ENCODE measurements at regions not wholly inside any gene's neighbourhood (a gene's known extent, or its start where the extent isn't known, plus 50 kb on each side); places are given as distances from the start of the nearest gene placed in this dataset.

GRCh38 chr2:16124881-16125613 is 184.7 kb downstream of the MYCN start:
- no peak for DNase-seq

GRCh38 chr2:16123856-16124780 is 183.8 kb downstream of the MYCN start:
- no peak for DNase-seq

GRCh38 chr2:16123421-16123820 is 183.1 kb downstream of the MYCN start:
- no peak for DNase-seq

- no peak for DNase-seq
Observed at GRCh38 chr2:16122556-16122955, 182.2 kb downstream of the MYCN start.

GRCh38 chr2:16121986-16122390 is 181.6 kb downstream of the MYCN start:
- no peak for DNase-seq

GRCh38 chr2:16121231-16121985 is 181.1 kb downstream of the MYCN start:
- DNase-seq, result no peak

GRCh38 chr2:16120591-16121180 is 180.3 kb downstream of the MYCN start:
- DNase-seq, result no peak

GRCh38 chr2:16119741-16120140 is 179.4 kb downstream of the MYCN start:
- no peak for DNase-seq

GRCh38 chr2:16118611-16119590 is 178.6 kb downstream of the MYCN start:
- no peak for DNase-seq

- DNase-seq, result no peak
Observed at GRCh38 chr2:16117791-16118610, 177.7 kb downstream of the MYCN start.

GRCh38 chr2:16117021-16117700 is 176.8 kb downstream of the MYCN start:
- DNase-seq, result no peak

- no peak for DNase-seq
Observed at GRCh38 chr2:16115881-16116830, 175.8 kb downstream of the MYCN start.

GRCh38 chr2:16115291-16115690 is 174.9 kb downstream of the MYCN start:
- DNase-seq, result no peak

- DNase-seq, result no peak
Observed at GRCh38 chr2:16114836-16115235, 174.5 kb downstream of the MYCN start.

- DNase-seq, result no peak
Observed at GRCh38 chr2:16114070-16114469, 173.7 kb downstream of the MYCN start.

GRCh38 chr2:16113568-16113967 is 173.2 kb downstream of the MYCN start:
- DNase-seq, result no peak

- no peak for DNase-seq
Observed at GRCh38 chr2:16112972-16113560, 172.7 kb downstream of the MYCN start.

GRCh38 chr2:16112251-16112971 is 172.1 kb downstream of the MYCN start:
- DNase-seq, result no peak

All from stimulated activated CD4-positive, alpha-beta T cell treated with anti-CD3 and anti-CD28 coated beads, Interleukin-2, amount 100 ng/mL, for 24 hours (primary cell).